Right atrium auricular region (tissue), 2 donors: ENCODE measurements at regions not wholly inside any gene's neighbourhood (a gene's known extent, or its start where the extent isn't known, plus 50 kb on each side); places are given as distances from the start of the nearest gene placed in this dataset.

Experiments used
- DNase-seq: peaks from one replicate; pipeline ENCODE4 v3.0.0-alpha.2; 2019; ENCODE audit warnings: low spot score
- H3K27ac ChIP-seq, 2 donors: fragments of 200-600 bp; sonication (generic); 1 replicate in 1 of 2; 2 replicates in 1 of 2; pipeline ENCODE4 v1.5.1; 2016 to 2019
- H3K27me3 ChIP-seq, 2 donors: fragments of 200-600 bp; sonication (generic); one replicate each; pipeline versions ENCODE4 v1.5.1 to v1.6.0; 2017 to 2019
- H3K36me3 ChIP-seq: fragments of 200-600 bp; sonication (generic); one replicate; pipeline ENCODE4 v1.5.1; 2016
- H3K4me1 ChIP-seq, 2 donors: fragments of 200-600 bp; sonication (generic); one replicate each; pipeline versions ENCODE4 v1.5.1 to v1.6.0; 2017 to 2019
- H3K4me3 ChIP-seq, 2 donors: fragments of 200-600 bp; sonication (generic); 1 replicate in 1 of 2; 2 replicates in 1 of 2; pipeline ENCODE4 v1.5.1; 2017 to 2019; ENCODE audit warnings: mild to moderate bottlenecking in 1 of 2, moderate library complexity in 1 of 2
- H3K9me3 ChIP-seq, 2 donors: fragments of 200-600 bp; sonication (generic); one replicate each; pipeline ENCODE4 v1.5.1; 2019
- TF ChIP-seq, protein P1 (sequence below), 2 donors: fragments of 200-600 bp; sonication (generic); IDR thresholded peaks; one replicate each; pipeline ENCODE4 v1.5.1; 2019; ENCODE audit warnings: antibody characterized with exemption in 2 of 2

- Histone ChIP-seq H3K4me3 (no peak overlapping the region), H3K36me3 (no peaks in the 10 kb centered on the region), H3K27ac (no peak overlapping the region), H3K4me1 (no peaks in the 10 kb centered on the region), H3K27me3 (no peaks in the 10 kb centered on the region), H3K9me3 (no peaks in the 10 kb centered on the region)
- no peak for DNase-seq
- TF ChIP-seq, protein P1, sequence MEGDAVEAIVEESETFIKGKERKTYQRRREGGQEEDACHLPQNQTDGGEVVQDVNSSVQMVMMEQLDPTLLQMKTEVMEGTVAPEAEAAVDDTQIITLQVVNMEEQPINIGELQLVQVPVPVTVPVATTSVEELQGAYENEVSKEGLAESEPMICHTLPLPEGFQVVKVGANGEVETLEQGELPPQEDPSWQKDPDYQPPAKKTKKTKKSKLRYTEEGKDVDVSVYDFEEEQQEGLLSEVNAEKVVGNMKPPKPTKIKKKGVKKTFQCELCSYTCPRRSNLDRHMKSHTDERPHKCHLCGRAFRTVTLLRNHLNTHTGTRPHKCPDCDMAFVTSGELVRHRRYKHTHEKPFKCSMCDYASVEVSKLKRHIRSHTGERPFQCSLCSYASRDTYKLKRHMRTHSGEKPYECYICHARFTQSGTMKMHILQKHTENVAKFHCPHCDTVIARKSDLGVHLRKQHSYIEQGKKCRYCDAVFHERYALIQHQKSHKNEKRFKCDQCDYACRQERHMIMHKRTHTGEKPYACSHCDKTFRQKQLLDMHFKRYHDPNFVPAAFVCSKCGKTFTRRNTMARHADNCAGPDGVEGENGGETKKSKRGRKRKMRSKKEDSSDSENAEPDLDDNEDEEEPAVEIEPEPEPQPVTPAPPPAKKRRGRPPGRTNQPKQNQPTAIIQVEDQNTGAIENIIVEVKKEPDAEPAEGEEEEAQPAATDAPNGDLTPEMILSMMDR (IDR thresholded peaks at IDR 0.05), result no peak
Measured at GRCh38 chr18:28571929-28572328, 395.0 kb upstream of the CDH2 start.

DNA sequence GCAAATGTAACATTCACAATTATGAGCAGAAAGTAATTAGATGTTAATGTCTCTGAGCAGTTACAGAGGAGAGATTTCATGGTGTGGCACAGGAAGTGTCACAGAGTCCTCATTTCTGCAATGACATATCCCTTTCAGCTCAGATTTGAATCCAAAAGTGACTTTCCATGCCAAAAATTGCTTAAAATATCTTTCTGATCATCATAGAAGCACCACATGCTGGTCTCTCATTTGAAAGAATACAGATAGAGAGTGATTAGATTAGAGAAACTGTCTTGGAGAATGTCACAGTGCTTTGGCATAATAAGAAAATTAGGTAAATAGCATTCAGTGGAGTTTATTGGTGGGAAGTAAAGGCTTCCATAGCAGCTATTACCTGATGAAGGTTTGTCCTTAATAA lies 383.4 kb upstream of the CDH2 start:
- H3K27me3 ChIP-seq, result no peaks in the 10 kb centered on the region
- H3K36me3 ChIP-seq, result no peaks in the 10 kb centered on the region
- TF ChIP-seq, protein P1 (IDR thresholded peaks at IDR 0.05), result no peak
- H3K27ac ChIP-seq, result no peak overlapping the region
- no peak overlapping the region for H3K4me3 ChIP-seq
- no peaks in the 10 kb centered on the region for H3K9me3 ChIP-seq
- DNase-seq, result no peak
- H3K4me1 ChIP-seq, result no peaks in the 10 kb centered on the region

GRCh38 chr18:28559511-28559910 lies 382.6 kb upstream of the CDH2 start:
- Histone ChIP-seq H3K4me3 (no peak overlapping the region), H3K9me3 (no peaks in the 10 kb centered on the region), H3K27ac (no peak overlapping the region), H3K27me3 (no peaks in the 10 kb centered on the region), H3K36me3 (no peaks in the 10 kb centered on the region), H3K4me1 (no peaks in the 10 kb centered on the region)
- DNase-seq, result no peak
- TF ChIP-seq, protein P1 (IDR thresholded peaks at IDR 0.05), result no peak

DNA sequence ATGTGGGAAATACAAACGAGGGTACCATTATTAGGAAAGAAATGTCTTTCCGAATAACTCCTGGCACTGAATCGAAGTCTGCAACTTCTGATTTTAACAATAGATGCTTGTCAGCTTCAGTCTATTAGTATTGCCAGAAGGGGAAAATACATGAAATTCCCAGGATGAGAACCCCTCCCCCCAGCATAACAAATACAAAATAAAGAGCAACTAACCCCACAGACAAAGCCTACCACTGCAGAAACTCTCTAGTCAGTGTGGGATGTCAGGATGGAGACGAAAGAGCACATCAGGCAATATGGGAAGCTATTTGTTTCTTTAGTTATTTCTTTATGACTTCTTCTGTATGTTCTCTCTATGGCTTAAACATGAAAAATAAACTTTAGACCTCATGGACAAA lies 365.0 kb upstream of the CDH2 start:
- DNase-seq, result no peak
- H3K27ac ChIP-seq, result peak overlapping the region; percentile 14 to 28

GRCh38 chr18:28541276-28541930 lies 364.5 kb upstream of the CDH2 start:
- H3K36me3 ChIP-seq, result no peaks in the 10 kb centered on the region
- no peaks in the 10 kb centered on the region for H3K27me3 ChIP-seq
- peaks cover 0 to 5% of the 10 kb centered on the region in 2 donors for H3K4me1 ChIP-seq
- H3K4me3 ChIP-seq, result no peak overlapping the region
- TF ChIP-seq, protein P1 (IDR thresholded peaks at IDR 0.05), result no peak
- H3K9me3 ChIP-seq, result no peaks in the 10 kb centered on the region
- DNase-seq, result no peak
- peak overlapping the region; percentile 14 to 28 for H3K27ac ChIP-seq

More for the DNA sequence above, 365.0 kb upstream of the CDH2 start:
- Histone ChIP-seq H3K9me3 (no peaks in the 10 kb centered on the region), H3K4me1 (peaks cover 0 to 5% of the 10 kb centered on the region in 2 donors), H3K4me3 (no peak overlapping the region), H3K27me3 (no peaks in the 10 kb centered on the region), H3K36me3 (no peaks in the 10 kb centered on the region)
- TF ChIP-seq, protein P1 (IDR thresholded peaks at IDR 0.05), result no peak

DNA sequence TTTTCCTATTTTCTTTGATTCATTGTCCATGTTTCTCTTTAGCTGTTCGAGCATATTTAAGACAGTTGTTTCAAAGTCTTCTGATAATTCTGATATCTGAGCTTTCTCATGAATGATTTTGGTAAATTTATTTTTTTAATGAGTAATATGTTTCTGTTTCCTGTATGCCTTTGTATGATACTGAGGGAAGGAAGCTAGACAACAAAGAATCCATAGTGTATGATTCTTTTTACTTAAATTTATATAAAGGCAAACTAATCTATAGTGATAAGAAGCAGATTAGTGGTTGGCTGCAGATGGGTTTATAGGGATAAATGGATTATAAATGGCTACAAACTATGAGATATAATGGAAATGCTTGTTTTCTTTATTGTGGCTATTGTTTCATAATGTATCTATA lies 352.7 kb upstream of the CDH2 start:
- no peak overlapping the region for H3K27ac ChIP-seq
- H3K27me3 ChIP-seq, result no peaks in the 10 kb centered on the region
- no peaks in the 10 kb centered on the region for H3K36me3 ChIP-seq
- TF ChIP-seq, protein P1 (IDR thresholded peaks at IDR 0.05), result no peak
- no peak overlapping the region for H3K4me3 ChIP-seq
- no peaks in the 10 kb centered on the region for H3K4me1 ChIP-seq
- no peaks in the 10 kb centered on the region for H3K9me3 ChIP-seq
- DNase-seq, result no peak
